IgD-negative memory B cell (primary cell): ENCODE measurements at regions not wholly inside any gene's neighbourhood (a gene's known extent, or its start where the extent isn't known, plus 50 kb on each side); places are given as distances from the start of the nearest gene placed in this dataset.

Source experiments
- H3K27ac Mint-ChIP-seq, 3 donors: one replicate each; pipeline ENCODE4 v1.8.0; 2020 to 2022; ENCODE audit warnings: mild to moderate bottlenecking in 3 of 3, mixed read lengths in 3 of 3, moderate library complexity in 1 of 3
- H3K27me3 Mint-ChIP-seq: one replicate; pipeline ENCODE4 v1.8.0; 2021; ENCODE audit warnings: mixed read lengths
- H3K36me3 Mint-ChIP-seq: one replicate; pipeline ENCODE4 v1.8.0; 2020; ENCODE audit warnings: mild to moderate bottlenecking, mixed read lengths
- H3K4me1 Mint-ChIP-seq, 3 donors: one replicate each; pipeline ENCODE4 v1.8.0; 2020 to 2022; ENCODE audit warnings: mixed read lengths in 3 of 3, mild to moderate bottlenecking in 1 of 3
- H3K4me3 Mint-ChIP-seq, 4 donors: one replicate each; pipeline ENCODE4 v1.8.0; 2020 to 2022; ENCODE audit warnings: mild to moderate bottlenecking in 4 of 4, mixed read lengths in 4 of 4, moderate library complexity in 3 of 4
- H3K9me3 Mint-ChIP-seq, 3 donors: one replicate each; pipeline ENCODE4 v1.8.0; 2020 to 2021; ENCODE audit warnings: mixed read lengths in 3 of 3, mild to moderate bottlenecking in 1 of 3

GRCh38 chr21:36236052-36236730, 79.6 kb downstream of the DOP1B start:
- Mint-ChIP-seq H3K4me1 (peaks cover 15 to 27% (median 21%) of the 10 kb centered on the region in 3 donors), H3K4me3 (peak overlapping the region in 2 of 4 donors; percentile 28 to 84)

DNA sequence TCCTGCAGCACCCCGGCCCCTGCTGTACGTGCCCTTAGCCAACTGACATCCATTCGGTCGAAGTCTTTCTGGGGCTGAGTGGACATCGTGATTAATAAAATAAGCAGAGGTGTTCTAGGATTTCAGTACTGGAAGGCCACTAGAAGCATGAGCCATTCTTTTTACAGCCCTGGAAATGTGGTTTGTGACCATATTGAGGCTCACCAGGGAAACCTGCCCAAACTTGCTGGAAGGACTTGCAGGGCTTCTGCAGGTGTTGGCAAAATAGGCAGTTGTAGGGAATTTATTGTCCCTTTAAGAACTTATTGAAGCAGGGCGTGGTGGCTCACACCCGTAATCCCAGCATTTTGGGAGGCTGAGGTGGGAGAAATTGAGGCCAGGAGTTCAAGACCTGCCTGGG, 80.8 kb downstream of the DOP1B start:
- H3K27me3 Mint-ChIP-seq = no peaks in the 10 kb centered on the region
- no peak overlapping the region for H3K4me3 Mint-ChIP-seq
- no peak overlapping the region for H3K27ac Mint-ChIP-seq
- H3K4me1 Mint-ChIP-seq = peaks cover 17 to 27% (median 22%) of the 10 kb centered on the region in 3 donors
- peaks cover 7% of the 10 kb centered on the region for H3K36me3 Mint-ChIP-seq
- no peaks in the 10 kb centered on the region for H3K9me3 Mint-ChIP-seq

More at GRCh38 chr21:36236052-36236730, 79.6 kb downstream of the DOP1B start:
- Mint-ChIP-seq H3K36me3 (peaks cover 7% of the 10 kb centered on the region), H3K27ac (peak overlapping the region; percentile 24 to 33 (median 31)), H3K27me3 (no peaks in the 10 kb centered on the region), H3K9me3 (no peaks in the 10 kb centered on the region)

- Mint-ChIP-seq H3K9me3 (no peaks in the 10 kb centered on the region), H3K4me3 (no peak overlapping the region)
These were observed 80.4 kb upstream of the MORC3 start for GRCh38 chr21:36239585-36239984.

DNA sequence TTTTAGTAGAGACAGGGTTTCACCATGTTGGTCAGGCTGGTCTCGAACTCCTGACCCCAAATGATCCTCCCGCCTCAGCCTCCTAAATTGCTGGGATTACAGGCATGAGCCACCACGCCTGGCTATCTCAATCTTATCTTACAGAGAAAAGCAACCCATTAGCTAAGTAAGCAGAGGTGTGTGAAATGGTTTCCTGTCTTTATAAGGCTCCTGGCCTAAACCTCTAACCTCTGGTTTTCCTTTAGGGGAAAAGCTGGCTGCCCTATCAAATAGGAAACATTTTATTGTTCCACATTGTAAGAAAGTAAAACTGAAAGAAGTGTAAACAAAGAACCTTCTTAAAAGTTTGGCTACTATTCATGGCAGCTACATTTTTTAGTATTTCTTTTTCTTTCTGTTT, 78.3 kb upstream of the MORC3 start:
- peaks cover 9% of the 10 kb centered on the region for H3K36me3 Mint-ChIP-seq
- no peak overlapping the region for H3K27ac Mint-ChIP-seq
- H3K4me3 Mint-ChIP-seq = no peak overlapping the region
- no peaks in the 10 kb centered on the region for H3K9me3 Mint-ChIP-seq
- H3K27me3 Mint-ChIP-seq = no peaks in the 10 kb centered on the region
- H3K4me1 Mint-ChIP-seq = peaks cover 5% of the 10 kb centered on the region in 3 donors

More at GRCh38 chr21:36239585-36239984, 80.4 kb upstream of the MORC3 start:
- H3K36me3 Mint-ChIP-seq = peaks cover 7% of the 10 kb centered on the region
- H3K27me3 Mint-ChIP-seq = no peaks in the 10 kb centered on the region
- H3K27ac Mint-ChIP-seq = no peak overlapping the region
- peaks cover 14 to 22% (median 16%) of the 10 kb centered on the region in 3 donors for H3K4me1 Mint-ChIP-seq

DNA sequence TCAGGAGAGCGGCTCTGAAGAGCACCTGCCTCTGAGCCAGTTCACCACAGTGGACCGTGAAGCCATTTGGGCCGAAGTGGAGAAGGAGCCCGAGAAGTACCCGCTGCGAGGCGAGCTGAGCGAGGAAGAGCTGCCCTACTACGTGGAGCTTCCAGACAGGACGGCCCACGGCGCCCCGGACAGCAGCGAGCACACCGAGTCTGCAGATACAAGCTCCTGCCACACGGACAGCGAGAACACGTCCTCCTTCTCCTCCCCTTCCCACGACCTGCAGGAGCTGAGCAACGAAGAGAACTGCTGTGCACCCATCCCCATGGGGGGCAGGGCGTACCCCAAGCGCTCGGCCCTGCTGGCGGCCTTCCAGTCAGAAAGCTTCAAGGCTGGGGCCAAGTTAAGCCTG, 74.9 kb upstream of the MORC3 start:
- Mint-ChIP-seq H3K4me1 (peaks cover 5 to 6% (median 5%) of the 10 kb centered on the region in 3 donors), H3K27me3 (no peaks in the 10 kb centered on the region), H3K4me3 (no peak overlapping the region), H3K9me3 (no peaks in the 10 kb centered on the region), H3K36me3 (peaks cover 8% of the 10 kb centered on the region), H3K27ac (peak overlapping the region in 1 of 3 donors; percentile 27)

GRCh38 chr21:36245649-36246048, 74.3 kb upstream of the MORC3 start:
- Mint-ChIP-seq H3K9me3 (no peaks in the 10 kb centered on the region), H3K36me3 (peaks cover 8% of the 10 kb centered on the region), H3K27me3 (no peaks in the 10 kb centered on the region), H3K4me3 (peak overlapping the region in 1 of 4 donors; percentile 17), H3K4me1 (peaks cover 5 to 6% (median 5%) of the 10 kb centered on the region in 3 donors), H3K27ac (no peak overlapping the region)

DNA sequence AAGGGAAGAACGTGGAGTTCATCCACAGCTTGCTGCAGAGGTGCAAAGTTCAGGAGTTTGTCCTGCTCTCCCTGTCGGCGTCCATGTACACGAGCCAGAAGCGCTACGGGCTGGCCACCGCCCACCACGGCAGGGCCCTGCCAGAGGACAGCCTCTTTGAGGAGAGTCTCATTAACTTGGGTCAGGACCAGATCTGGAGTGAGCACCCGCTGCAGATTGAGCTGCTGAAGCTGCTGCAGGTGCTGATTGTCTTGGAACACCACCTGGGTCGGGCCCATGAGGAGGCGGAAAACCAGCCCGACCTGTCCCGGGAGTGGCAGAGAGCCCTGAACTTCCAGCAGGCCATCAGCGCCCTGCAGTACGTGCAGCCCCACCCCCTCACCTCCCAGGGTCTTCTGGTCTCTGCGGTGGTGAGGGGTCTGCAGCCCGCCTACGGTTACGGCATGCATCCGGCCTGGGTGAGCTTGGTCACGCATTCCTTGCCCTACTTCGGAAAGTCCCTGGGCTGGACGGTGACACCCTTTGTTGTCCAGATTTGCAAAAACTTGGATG, 73.8 kb upstream of the MORC3 start:
- H3K4me3 Mint-ChIP-seq = no peak overlapping the region
- no peak overlapping the region for H3K27ac Mint-ChIP-seq
- no peaks in the 10 kb centered on the region for H3K9me3 Mint-ChIP-seq
- H3K27me3 Mint-ChIP-seq = no peaks in the 10 kb centered on the region
- peaks cover 11% of the 10 kb centered on the region for H3K36me3 Mint-ChIP-seq
- peaks cover 5 to 6% (median 5%) of the 10 kb centered on the region in 3 donors for H3K4me1 Mint-ChIP-seq

- H3K4me3 Mint-ChIP-seq = no peak overlapping the region
These were observed 72.5 kb upstream of the MORC3 start for GRCh38 chr21:36247316-36248010.

DNA sequence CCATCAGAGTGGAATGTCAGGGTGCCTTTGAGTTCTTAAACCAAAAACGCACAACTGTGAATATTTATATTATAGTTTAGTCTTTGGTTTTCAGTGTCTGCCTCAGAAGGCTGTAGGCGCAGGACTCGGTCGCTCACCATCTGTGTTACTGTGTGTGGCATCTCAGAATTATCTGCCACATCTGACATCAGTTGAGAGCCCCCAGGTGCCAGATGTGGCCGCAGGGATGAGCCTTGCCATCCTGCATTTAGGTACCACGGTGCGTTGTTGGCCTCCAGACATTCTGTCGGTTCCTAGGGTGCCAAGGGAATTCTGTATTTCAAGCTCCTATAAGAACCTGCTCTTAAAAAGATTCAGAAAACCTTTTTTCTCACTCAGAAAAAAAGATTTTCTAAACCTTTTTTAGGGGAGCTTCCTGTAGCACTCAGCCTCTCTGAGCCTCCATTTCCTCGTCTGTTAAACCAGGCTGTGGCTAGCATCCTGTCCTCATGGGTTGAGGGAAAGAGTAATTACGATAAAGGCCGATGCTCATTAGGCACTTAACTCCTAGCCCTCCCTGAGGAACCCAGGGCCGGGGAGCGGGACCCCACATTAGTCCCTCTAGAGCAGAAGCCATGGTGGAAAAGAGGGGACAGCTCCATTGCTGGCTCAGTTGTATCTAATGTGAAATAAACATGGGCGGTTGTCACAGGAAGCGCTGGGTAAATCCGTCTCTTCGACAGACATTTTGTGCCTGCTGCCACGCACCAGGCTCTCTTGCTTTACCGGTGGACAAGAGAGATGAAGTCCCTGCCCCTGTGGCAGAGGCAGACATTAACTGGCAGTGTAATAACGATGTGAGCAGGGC, 70.2 kb upstream of the MORC3 start:
- Mint-ChIP-seq H3K4me1 (peaks cover 20 to 22% (median 20%) of the 10 kb centered on the region in 3 donors), H3K36me3 (peaks cover 13% of the 10 kb centered on the region), H3K9me3 (no peaks in the 10 kb centered on the region), H3K4me3 (peak overlapping the region in 1 of 4 donors; percentile 42), H3K27me3 (no peaks in the 10 kb centered on the region), H3K27ac (peak overlapping the region in 1 of 3 donors; percentile 46)

More at GRCh38 chr21:36247316-36248010, 72.5 kb upstream of the MORC3 start:
- no peaks in the 10 kb centered on the region for H3K27me3 Mint-ChIP-seq
- H3K27ac Mint-ChIP-seq = no peak overlapping the region
- H3K9me3 Mint-ChIP-seq = no peaks in the 10 kb centered on the region
- H3K4me1 Mint-ChIP-seq = peaks cover 3 to 5% (median 3%) of the 10 kb centered on the region in 3 donors
- peaks cover 13% of the 10 kb centered on the region for H3K36me3 Mint-ChIP-seq

- Mint-ChIP-seq H3K9me3 (no peaks in the 10 kb centered on the region), H3K36me3 (peaks cover 13% of the 10 kb centered on the region), H3K27me3 (no peaks in the 10 kb centered on the region), H3K4me1 (peaks cover 22 to 26% (median 26%) of the 10 kb centered on the region in 3 donors), H3K27ac (peak overlapping the region in 2 of 3 donors; percentile 29 to 46), H3K4me3 (peak overlapping the region in 2 of 4 donors; percentile 42 to 71)
These were observed 69.4 kb upstream of the MORC3 start for GRCh38 chr21:36250423-36251075.

DNA sequence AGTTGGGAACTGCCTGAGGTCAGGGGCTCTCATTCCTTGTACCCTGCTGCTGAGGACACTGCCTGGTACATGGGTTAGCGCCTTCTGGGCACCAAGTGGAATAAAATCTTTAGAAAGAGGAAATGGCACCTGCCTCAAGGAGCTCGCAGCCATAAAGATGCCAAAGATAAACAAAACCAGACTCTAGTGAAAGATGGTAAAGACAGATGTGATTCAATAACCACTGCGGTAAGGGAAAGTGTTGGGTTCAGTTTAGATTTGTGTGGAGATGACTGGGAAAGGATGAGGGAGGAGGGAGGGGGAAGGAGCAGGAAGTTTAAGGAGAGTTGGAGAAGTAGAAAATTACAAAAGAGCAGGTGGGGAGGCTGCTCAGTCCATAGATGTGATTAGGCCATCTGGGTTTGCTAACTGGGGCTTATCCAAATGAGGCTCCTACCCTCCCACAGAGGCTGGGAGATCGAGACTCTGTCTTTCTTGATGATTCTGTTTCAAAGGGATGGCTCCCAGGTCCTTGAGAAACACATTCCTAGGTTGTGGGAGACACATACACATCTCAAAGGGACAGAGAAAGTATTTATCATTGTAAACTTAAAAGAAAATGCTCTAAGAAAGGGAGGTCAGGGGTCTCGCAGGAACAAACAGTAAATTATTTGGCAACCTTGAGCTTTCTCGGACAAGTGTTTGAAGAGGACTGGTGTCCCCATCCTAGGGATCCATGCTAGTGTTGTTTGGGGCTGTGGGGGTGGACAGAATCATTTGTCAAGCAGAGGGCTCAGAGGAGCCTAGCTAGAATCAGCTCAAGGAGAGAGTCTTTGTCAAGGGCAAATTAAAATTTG, 65.7 kb upstream of the MORC3 start:
- no peaks in the 10 kb centered on the region for H3K9me3 Mint-ChIP-seq
- H3K27me3 Mint-ChIP-seq = peaks cover 1% of the 10 kb centered on the region
- peak overlapping the region; percentile 64 to 89 (median 82) for H3K4me3 Mint-ChIP-seq
- H3K4me1 Mint-ChIP-seq = peaks cover 39 to 50% (median 41%) of the 10 kb centered on the region in 3 donors
- peak overlapping the region; percentile 27 to 97 (median 74) for H3K27ac Mint-ChIP-seq
- H3K36me3 Mint-ChIP-seq = peaks cover 19% of the 10 kb centered on the region

GRCh38 chr21:36255663-36256062, 64.3 kb upstream of the MORC3 start:
- peaks cover 50 to 62% (median 51%) of the 10 kb centered on the region in 3 donors for H3K4me1 Mint-ChIP-seq
- H3K9me3 Mint-ChIP-seq = no peaks in the 10 kb centered on the region
- peaks cover 20% of the 10 kb centered on the region for H3K36me3 Mint-ChIP-seq
- H3K27ac Mint-ChIP-seq = peak overlapping the region; percentile 27 to 97 (median 74)
- H3K27me3 Mint-ChIP-seq = peaks cover 1% of the 10 kb centered on the region
- H3K4me3 Mint-ChIP-seq = peak overlapping the region; percentile 64 to 93 (median 82)

DNA sequence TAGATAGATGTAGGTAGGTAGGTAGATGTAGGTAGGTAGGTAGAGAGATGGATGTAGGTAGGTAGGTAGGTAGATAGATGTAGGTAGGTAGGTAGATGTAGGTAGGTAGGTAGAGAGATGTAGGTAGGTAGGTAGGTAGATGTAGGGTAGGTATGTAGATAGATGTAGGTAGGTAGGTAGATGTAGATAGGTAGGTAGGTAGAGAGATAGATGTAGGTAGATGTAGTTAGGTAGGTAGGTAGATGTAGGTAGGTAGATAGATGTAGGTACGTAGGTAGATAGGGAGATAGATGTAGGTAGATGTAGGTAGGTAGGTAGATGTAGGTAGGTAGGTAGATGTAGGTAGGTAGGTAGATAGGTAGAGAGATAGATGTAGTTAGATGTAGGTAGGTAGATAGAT, 62.3 kb upstream of the MORC3 start:
- peaks cover 19% of the 10 kb centered on the region for H3K36me3 Mint-ChIP-seq
- no peaks in the 10 kb centered on the region for H3K9me3 Mint-ChIP-seq
- H3K4me1 Mint-ChIP-seq = peaks cover 55 to 72% (median 56%) of the 10 kb centered on the region in 3 donors
- peak overlapping the region in 2 of 3 donors; percentile 36 to 62 for H3K27ac Mint-ChIP-seq
- peak overlapping the region in 2 of 4 donors; percentile 65 to 75 for H3K4me3 Mint-ChIP-seq
- H3K27me3 Mint-ChIP-seq = peaks cover 1% of the 10 kb centered on the region
